DLD1 (cell line): ENCODE measurements at regions not wholly inside any gene's neighbourhood (a gene's known extent, or its start where the extent isn't known, plus 50 kb on each side); places are given as distances from the start of the nearest gene placed in this dataset.
"Not testable (repeated sequence)": the region's sequence is repeated elsewhere in the genome, so short reads cannot be mapped to it uniquely, and the experiment has no call there.

Source experiments
- in situ Hi-C: cut with HindIII; loops from 2 replicates; pipeline ENCODE4 v1.10.0; 2017; ENCODE audit warnings: low sequenced_read_pairs

GRCh38 chr2:2586931-2587330 lies 255.9 kb upstream of the MYT1L start:
- in situ Hi-C loops = no loop called here

DNA sequence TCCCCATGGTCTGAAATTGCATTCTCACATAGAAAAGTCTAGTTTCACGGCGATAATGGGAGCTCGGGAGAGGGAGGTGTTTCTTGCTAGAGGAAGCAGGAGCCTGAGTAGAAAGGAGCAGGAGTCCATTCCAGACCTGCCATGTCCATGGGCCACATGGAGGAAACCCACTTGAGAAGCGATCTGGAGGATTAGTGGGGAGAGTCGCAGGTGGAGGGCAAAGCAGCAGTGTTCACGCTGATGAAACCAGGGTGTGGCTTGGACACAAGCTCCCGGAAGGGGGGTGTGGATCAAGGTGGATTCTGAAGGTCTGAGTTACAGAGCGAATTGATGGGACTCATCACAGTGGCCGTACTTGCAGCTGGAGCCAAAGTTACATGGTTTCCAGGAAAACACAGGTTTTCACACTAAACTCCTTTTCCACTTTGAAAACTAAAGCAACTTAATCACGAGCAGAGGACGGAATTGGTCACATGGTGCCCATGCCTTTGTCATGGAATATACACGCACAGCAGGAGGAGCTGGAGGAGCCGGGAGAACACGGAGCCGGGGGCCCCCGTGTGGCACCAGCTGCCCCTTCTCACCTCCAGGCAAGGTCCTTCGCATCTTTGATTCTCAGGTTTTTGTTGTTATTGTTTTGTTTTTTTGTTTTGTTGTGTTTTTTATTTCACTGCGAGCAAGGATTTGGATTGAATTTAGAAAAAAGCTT lies 255.1 kb upstream of the MYT1L start:
- in situ Hi-C loops = no loop called here

DNA sequence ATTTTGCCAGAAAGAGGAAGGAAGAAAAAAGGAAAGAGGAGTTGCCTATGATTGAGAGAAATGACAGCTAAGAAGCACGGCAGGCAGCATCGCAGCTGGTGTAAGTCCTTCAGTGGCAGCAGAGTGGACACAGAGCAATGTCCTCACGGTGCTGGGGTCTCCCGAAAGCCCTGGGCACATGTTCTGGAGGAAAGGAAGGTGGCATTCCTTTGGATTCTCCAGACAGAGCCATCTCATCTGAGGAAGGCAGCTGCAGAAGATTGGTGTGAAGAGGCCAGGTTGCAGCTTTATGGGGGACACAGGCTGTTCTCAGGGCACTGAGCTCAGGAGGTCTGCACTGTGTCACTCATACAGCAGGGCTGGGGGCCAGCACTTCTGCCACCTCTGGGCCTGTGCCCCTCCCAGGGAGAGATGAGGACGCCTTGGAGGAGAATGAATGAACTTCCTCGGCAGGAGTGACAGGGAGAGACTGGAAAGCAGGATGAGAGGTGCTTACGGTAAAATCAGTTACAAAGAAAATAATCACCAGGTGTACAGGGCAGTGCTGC lies 252.0 kb upstream of the MYT1L start:
- in situ Hi-C loops = no loop called here

- in situ Hi-C loops = no loop called here
These were observed 250.5 kb upstream of the MYT1L start for GRCh38 chr2:2581331-2582159.

GRCh38 chr2:2580841-2581240 lies 249.8 kb upstream of the MYT1L start:
- in situ Hi-C loops = not testable (repeated sequence)

DNA sequence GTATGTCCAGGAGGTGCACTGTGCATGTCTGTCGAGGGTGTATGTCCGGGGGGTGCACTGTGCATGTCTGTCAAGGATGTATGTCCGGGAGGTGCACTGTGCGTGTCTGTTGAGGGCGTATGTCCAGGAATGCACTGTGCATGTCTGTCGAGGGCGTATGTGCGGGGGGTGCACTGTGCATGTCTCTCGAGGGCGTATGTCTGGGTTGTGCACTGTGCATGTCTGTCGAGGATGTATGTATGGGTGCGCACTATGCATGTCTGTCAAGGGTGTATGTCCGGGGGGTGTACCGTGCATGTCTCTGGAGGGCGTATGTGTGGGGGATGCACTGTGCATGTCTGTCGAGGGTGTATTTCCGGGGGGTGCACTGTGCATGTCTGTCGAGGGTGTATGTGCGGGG lies 249.3 kb upstream of the MYT1L start:
- in situ Hi-C loops = no loop called here

GRCh38 chr2:2579814-2580213 lies 248.7 kb upstream of the MYT1L start:
- in situ Hi-C loops = no loop called here

GRCh38 chr2:2577407-2577831 lies 246.3 kb upstream of the MYT1L start:
- in situ Hi-C loops = no loop called here

DNA sequence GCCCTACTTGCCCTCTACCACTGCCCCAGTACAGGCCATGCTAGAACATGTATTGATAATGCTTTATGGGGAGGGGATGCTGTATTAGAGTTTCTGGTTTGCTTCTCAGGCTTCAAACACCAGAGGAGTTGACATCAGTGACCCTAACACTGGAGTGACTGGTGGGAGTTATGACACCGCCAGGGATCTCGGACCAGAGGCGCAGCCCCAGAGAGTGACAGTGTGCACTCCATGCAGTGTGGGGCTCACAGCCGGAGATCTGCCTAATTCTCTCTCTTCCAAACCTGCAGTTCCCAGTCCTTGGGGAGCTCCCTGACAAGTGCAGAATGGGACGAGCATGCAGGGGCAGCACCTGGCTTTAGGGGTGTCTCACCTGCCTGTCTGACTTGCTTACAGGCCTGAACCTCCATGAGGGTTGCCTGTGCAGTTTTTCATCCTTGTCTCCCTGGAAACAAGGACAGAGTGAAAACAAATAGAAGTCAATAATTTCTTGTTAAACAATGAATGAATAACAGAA lies 244.9 kb upstream of the MYT1L start:
- in situ Hi-C loops = no loop called here

GRCh38 chr2:2575181-2575577 lies 244.1 kb upstream of the MYT1L start:
- in situ Hi-C loops = no loop called here

DNA sequence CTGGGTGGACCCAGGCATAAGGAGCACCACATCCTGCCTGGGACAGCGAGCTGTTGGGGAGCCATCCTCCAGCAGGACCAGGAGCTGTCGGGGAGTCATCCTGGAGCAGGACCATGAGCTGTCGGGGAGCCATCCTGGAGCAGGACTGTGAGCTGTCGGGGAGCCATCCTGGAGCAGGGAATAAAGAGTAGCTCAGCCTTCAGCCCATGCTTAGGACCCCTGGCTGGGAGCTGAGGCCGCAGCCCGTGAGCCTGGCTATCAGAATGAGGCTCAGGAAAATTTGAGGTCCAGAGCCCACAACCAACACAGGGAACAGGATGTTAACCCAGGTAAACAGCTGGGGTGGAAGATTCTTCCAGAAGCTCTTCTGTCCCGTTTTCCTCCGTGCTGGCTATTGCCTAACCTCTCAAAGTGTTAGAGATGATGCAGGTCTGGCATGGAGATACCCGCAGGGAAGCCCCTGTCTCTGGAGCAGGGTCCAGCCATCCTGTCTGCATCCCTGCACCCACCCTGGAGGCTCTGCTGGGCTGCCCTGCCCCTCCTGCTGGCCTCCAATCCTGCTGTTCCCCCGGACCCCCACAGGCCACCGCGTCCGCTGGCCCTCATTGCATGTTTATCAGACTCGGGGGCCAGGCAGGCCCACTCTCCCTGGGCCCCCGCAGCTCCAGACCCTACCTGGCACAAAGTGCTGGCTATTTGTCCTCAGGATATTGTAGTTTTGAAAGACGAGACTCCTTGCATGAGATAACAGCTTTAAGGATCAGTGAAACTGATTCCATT lies 243.5 kb upstream of the MYT1L start:
- in situ Hi-C loops = no loop called here

DNA sequence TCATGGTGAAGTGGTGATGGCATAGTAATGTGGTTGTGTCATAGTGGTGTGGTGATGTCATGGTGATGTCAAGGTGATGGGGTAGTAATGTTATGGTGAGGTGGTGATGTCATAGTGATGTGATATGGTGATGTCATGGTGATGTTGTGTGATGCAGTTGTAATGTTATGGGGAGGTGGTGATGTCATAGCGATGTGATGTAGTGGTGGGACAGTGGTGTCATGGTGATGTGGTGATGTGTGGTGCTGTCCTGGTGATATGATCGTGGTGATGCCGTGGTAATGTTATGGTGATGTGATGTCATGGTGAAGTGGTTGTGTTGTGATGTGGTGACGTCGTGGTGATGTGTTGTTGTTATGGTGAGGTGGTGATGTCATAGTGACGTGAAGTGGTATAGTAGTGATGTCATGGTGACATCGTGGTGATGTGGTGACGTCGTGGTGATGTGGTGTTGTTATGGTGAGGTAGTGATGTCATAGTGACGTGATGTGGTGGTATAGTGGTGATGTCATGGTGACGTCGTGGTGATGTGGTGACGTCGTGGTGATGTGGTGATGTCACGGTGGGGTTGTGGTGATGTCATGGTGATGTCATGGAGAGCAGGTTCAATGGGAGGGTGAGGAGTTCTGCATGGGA lies 242.7 kb upstream of the MYT1L start:
- in situ Hi-C loops = no loop called here

GRCh38 chr2:2573205-2573604 lies 242.1 kb upstream of the MYT1L start:
- in situ Hi-C loops = no loop called here

DNA sequence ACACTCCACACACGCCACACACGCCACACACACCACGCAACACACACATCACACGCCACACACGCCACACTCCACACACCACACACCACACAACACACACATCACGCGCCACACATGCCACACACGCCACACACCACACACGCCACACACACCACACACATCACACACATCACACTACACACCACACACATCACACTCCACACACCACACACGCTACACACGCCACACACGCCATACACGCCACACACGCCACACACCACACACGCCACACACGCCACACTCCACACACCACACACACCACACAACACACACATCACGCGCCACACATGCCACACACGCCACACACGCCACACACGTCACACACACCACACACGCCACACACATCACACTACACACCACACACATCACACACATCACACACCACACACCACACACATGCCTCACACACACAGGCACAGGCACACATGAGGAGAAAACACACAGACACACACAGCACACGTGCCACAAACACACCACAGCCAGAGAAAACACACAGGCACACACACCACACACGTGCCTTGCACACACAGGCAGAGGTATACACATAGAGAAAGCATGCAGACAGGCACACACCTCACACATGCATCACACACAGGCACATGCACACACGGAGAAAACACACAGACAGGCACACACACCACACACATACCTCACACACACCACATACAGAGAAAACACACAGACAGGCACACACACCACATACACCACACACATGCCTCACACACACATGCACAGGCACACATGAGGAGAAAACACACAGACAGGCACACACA lies 241.5 kb upstream of the MYT1L start:
- in situ Hi-C loops = no loop called here

- in situ Hi-C loops = no loop called here
These were observed 240.5 kb upstream of the MYT1L start for GRCh38 chr2:2571301-2572150.

- in situ Hi-C loops = no loop called here
These were observed 239.8 kb upstream of the MYT1L start for GRCh38 chr2:2570871-2571270.

DNA sequence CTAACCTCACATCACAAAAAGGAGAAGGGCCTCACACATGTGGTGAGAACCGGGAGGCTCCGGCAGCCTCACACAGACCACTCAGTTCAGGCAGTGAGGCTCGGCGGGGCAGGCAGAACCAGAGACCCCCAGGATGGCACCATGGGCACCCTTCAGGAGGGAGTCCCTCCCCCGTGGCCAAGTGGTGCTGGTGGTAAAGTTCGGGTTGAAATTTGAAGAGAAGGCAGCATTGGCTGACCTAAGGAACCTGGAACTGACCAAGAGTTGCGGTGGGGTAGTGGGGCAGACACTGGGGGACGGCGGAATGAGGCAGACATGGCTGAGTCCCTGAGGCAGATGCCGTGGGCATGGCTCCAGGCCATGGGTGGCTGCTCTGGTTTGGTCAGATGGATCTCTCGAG lies 239.3 kb upstream of the MYT1L start:
- in situ Hi-C loops = no loop called here

DNA sequence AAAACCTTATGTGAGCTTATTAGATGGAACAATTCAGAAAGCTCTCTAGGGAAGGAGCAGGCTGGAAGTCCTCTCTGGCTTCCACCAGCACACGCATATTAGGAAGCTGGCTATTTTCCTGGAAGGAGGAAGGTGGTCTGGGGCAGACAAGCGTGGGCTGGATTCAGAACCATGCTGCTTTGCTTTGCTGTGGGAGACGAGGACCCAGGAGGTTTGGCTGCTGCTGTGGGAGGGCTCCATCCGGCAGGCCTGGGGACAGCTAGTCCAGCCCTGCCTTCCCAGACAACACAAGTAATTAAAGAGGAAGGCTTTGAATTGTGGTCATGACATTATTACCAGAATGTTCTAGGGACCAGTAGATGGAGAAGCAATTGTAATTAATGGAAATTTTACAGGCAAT lies 238.8 kb upstream of the MYT1L start:
- in situ Hi-C loops = no loop called here

- in situ Hi-C loops = no loop called here
These were observed 238.2 kb upstream of the MYT1L start for GRCh38 chr2:2569306-2569705.
